ENCODE measurements at regions not wholly inside any gene's neighbourhood (a gene's known extent, or its start where the extent isn't known, plus 50 kb on each side); places are given as distances from the start of the nearest gene placed in this dataset.

DNA sequence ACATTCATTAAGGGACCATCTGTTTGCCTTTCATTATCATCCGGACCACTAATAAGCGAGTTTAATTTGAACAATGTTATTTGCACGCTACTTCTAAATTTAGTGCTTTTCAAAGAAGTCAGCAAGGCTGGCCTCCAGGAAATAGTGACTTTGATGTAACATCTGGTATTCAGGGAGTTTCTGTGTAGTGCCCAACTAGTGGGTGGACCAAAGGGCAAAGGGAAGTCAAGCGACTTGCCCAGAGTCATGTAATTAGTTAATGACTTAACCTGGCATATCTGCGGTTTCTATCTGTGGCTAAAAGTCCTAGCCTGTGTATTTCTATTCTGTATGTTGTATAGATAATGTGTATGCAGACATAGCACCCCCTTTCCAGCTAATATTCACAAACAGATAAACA lies 56.3 kb upstream of the LCORL start:
- no peak for DNase-seq (ENCODE audit: low spot score)

DNA sequence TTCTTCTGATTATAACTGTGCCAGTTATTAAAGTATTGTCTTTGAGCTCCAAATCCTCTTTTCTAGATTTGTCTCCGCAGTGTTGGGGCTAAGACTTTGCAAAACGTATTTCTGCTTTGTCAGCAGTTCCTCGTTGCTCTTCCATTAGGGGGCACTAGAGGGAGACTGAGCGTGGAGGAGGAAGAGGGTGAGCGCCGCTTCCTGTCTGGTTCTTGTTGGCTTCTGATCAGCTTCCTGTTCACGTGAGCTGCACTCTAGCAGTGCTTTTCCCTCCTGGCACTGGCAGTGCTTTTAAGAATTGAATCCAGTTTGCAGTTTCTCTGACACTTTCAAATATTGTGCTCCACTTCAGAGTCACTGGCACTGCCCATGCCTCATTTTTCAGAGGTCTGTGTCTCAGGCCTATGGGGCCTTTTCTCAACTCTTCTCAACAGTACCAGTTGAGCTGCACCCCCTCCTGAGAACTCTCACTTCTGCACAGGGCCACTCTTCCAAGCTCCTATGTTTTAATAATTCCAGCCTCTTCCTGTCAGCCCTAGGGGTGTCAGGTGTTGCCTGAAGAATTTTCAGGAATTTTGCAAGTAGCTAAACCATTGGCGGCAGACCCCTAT lies 54.4 kb upstream of the LCORL start:
- DNase-seq (ENCODE audit: low spot score): no peak

DNA sequence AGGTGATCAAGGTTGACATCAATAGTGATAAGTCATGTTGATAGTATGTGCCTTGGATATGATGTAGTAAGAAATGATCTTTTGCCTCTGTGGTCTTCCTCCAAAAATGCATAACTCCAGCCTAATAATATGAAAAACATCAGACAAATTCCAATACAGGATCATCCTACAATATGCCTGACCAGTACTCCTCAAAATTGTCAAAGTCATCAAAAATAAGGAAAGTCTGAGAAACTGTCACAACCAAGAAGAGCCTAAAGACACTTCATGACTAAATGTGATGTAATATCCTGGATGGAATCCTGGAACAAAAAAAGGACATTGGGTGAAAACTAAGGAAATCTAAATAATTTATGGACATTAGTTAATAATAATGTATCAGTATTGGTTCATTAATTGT lies 50.3 kb upstream of the LCORL start:
- DNase-seq (ENCODE audit: low spot score): no peak
